ENCODE measurements at regions not wholly inside any gene's neighbourhood (a gene's known extent, or its start where the extent isn't known, plus 50 kb on each side); places are given as distances from the start of the nearest gene placed in this dataset.

GRCh38 chr6:93721386-93722048 is 302.2 kb upstream of the EPHA7 start:
- no peak for TF ChIP-seq CTCF (conservative IDR thresholded peaks at IDR 0.05)
- no peak for TF ChIP-seq EZH2 (IDR thresholded peaks at IDR 0.05; ENCODE audit: low read depth)
